Activated T-helper 2 cell treated with anti-CD3 and anti-CD28 coated beads, Interferon-gamma antibody, Interleukin-2, Interleukin-4, amounts not matched to agents 10 μg/mL and 5 μg/mL and 100 μg/mL, durations not matched to agents 14 hours and 24 hours and 36 hours (primary cell): ENCODE measurements at regions not wholly inside any gene's neighbourhood (a gene's known extent, or its start where the extent isn't known, plus 50 kb on each side); places are given as distances from the start of the nearest gene placed in this dataset.

ENCODE experiments used
- DNase-seq: peaks from one replicate; pipeline ENCODE4 v3.0.0; 2021; ENCODE audit warnings: low spot score
- H3K27ac Mint-ChIP-seq: one replicate; pipeline ENCODE4 v1.8.0; 2021; ENCODE audit warnings: mixed read lengths
- H3K27me3 Mint-ChIP-seq: one replicate; pipeline ENCODE4 v1.8.0; 2021; ENCODE audit warnings: low read depth, mixed read lengths
- H3K36me3 Mint-ChIP-seq: one replicate; pipeline ENCODE4 v1.8.0; 2021; ENCODE audit warnings: low read depth, mixed read lengths
- H3K4me1 Mint-ChIP-seq: one replicate; pipeline ENCODE4 v1.8.0; 2021; ENCODE audit warnings: low read depth, mixed read lengths
- H3K4me3 Mint-ChIP-seq: one replicate; pipeline ENCODE4 v1.8.0; 2021; ENCODE audit warnings: low read depth, mild to moderate bottlenecking, moderate library complexity, mixed read lengths
- H3K9me3 Mint-ChIP-seq: one replicate; pipeline ENCODE4 v1.8.0; 2021; ENCODE audit warnings: mixed read lengths
- intact Hi-C: fragments of 100-400 bp; cut with micrococcal nuclease; formaldehyde crosslinking; loops from one replicate; pipeline ENCODE4 v1.15.1; 2023

GRCh38 chr2:39938035-39938835 lies 159.2 kb upstream of the THUMPD2 start:
- intact Hi-C loops, result loop anchor here (1.0 to 2.0 kb wide), 4 partner anchors 10 to 273 kb away; no protein-coding TSS in a partner anchor
- H3K27me3 Mint-ChIP-seq, result no peaks in the 10 kb centered on the region

GRCh38 chr2:39937621-39938020 lies 158.6 kb upstream of the THUMPD2 start:
- no peak for DNase-seq
- peak overlapping the region; percentile 98 for H3K27ac Mint-ChIP-seq
- no peaks in the 10 kb centered on the region for H3K27me3 Mint-ChIP-seq
- peaks cover 65% of the 10 kb centered on the region for H3K4me1 Mint-ChIP-seq
- peaks cover 33% of the 10 kb centered on the region for H3K9me3 Mint-ChIP-seq
- H3K4me3 Mint-ChIP-seq, result peak overlapping the region; percentile 79
- peaks cover 85% of the 10 kb centered on the region for H3K36me3 Mint-ChIP-seq
- intact Hi-C loops, result loop anchor here (1.0 to 2.0 kb wide), 4 partner anchors 11 to 273 kb away; no protein-coding TSS in a partner anchor

More at GRCh38 chr2:39938035-39938835, 159.2 kb upstream of the THUMPD2 start:
- no peak for DNase-seq
- H3K4me1 Mint-ChIP-seq, result peaks cover 68% of the 10 kb centered on the region
- peaks cover 36% of the 10 kb centered on the region for H3K9me3 Mint-ChIP-seq
- peak overlapping the region; percentile 79 for H3K4me3 Mint-ChIP-seq
- H3K27ac Mint-ChIP-seq, result peak overlapping the region; percentile 98
- peaks cover 83% of the 10 kb centered on the region for H3K36me3 Mint-ChIP-seq

GRCh38 chr2:39934851-39935250 lies 155.8 kb upstream of the THUMPD2 start:
- H3K9me3 Mint-ChIP-seq, result peaks cover 23% of the 10 kb centered on the region
- intact Hi-C loops, result no loop called here
- no peaks in the 10 kb centered on the region for H3K27me3 Mint-ChIP-seq
- H3K4me3 Mint-ChIP-seq, result peak overlapping the region; percentile 73
- peaks cover 86% of the 10 kb centered on the region for H3K36me3 Mint-ChIP-seq
- peak overlapping the region; percentile 90 for H3K27ac Mint-ChIP-seq
- peaks cover 59% of the 10 kb centered on the region for H3K4me1 Mint-ChIP-seq
- DNase-seq, result no peak

- intact Hi-C loops, result no loop called here
- H3K9me3 Mint-ChIP-seq, result peaks cover 23% of the 10 kb centered on the region
- H3K27ac Mint-ChIP-seq, result no peak overlapping the region
- no peaks in the 10 kb centered on the region for H3K27me3 Mint-ChIP-seq
- H3K4me3 Mint-ChIP-seq, result no peak overlapping the region
- H3K36me3 Mint-ChIP-seq, result peaks cover 89% of the 10 kb centered on the region
- DNase-seq, result no peak
- H3K4me1 Mint-ChIP-seq, result peaks cover 51% of the 10 kb centered on the region
Measured at GRCh38 chr2:39933196-39933595, 154.1 kb upstream of the THUMPD2 start.

- H3K4me3 Mint-ChIP-seq, result no peak overlapping the region
- intact Hi-C loops, result no loop called here
- no peak for DNase-seq
- H3K36me3 Mint-ChIP-seq, result peaks cover 94% of the 10 kb centered on the region
- H3K27ac Mint-ChIP-seq, result no peak overlapping the region
- peaks cover 23% of the 10 kb centered on the region for H3K9me3 Mint-ChIP-seq
- no peaks in the 10 kb centered on the region for H3K27me3 Mint-ChIP-seq
- H3K4me1 Mint-ChIP-seq, result peaks cover 45% of the 10 kb centered on the region
Measured at GRCh38 chr2:39932198-39932597, 153.1 kb upstream of the THUMPD2 start.

- Mint-ChIP-seq H3K4me3 (peak overlapping the region; percentile 15), H3K36me3 (peaks cover 93% of the 10 kb centered on the region), H3K27me3 (no peaks in the 10 kb centered on the region), H3K27ac (peak overlapping the region; percentile 66), H3K9me3 (peaks cover 12% of the 10 kb centered on the region), H3K4me1 (peaks cover 46% of the 10 kb centered on the region)
- no peak for DNase-seq
- intact Hi-C loops, result no loop called here
Measured at GRCh38 chr2:39930175-39930917, 151.3 kb upstream of the THUMPD2 start.

- Mint-ChIP-seq H3K4me1 (peaks cover 45% of the 10 kb centered on the region), H3K27me3 (no peaks in the 10 kb centered on the region), H3K9me3 (peaks cover 9% of the 10 kb centered on the region), H3K4me3 (no peak overlapping the region), H3K36me3 (peaks cover 90% of the 10 kb centered on the region), H3K27ac (no peak overlapping the region)
- intact Hi-C loops, result loop anchor here (1.0 kb wide), 1 partner anchor 18 kb away; no protein-coding TSS in a partner anchor
- no peak for DNase-seq
Measured at GRCh38 chr2:39929531-39929930, 150.5 kb upstream of the THUMPD2 start.

- Mint-ChIP-seq H3K4me3 (no peak overlapping the region), H3K4me1 (peaks cover 62% of the 10 kb centered on the region), H3K27me3 (no peaks in the 10 kb centered on the region), H3K9me3 (no peaks in the 10 kb centered on the region), H3K27ac (peak overlapping the region; percentile 40), H3K36me3 (peaks cover 79% of the 10 kb centered on the region)
- DNase-seq, result no peak
- intact Hi-C loops, result no loop called here
Measured at GRCh38 chr2:39925312-39925711, 146.3 kb upstream of the THUMPD2 start.

GRCh38 chr2:39923455-39923854 lies 144.4 kb upstream of the THUMPD2 start:
- no peak for DNase-seq
- Mint-ChIP-seq H3K27ac (peak overlapping the region; percentile 77), H3K9me3 (no peaks in the 10 kb centered on the region), H3K27me3 (no peaks in the 10 kb centered on the region), H3K4me3 (peak overlapping the region; percentile 81), H3K36me3 (peaks cover 69% of the 10 kb centered on the region), H3K4me1 (peaks cover 75% of the 10 kb centered on the region)
- intact Hi-C loops, result loop anchor here (5.0 kb wide), 1 partner anchor 109 kb away; no protein-coding TSS in a partner anchor

- Mint-ChIP-seq H3K4me3 (peak overlapping the region; percentile 81), H3K36me3 (peaks cover 63% of the 10 kb centered on the region), H3K27me3 (no peaks in the 10 kb centered on the region), H3K9me3 (no peaks in the 10 kb centered on the region), H3K4me1 (peaks cover 79% of the 10 kb centered on the region), H3K27ac (peak overlapping the region; percentile 77)
- intact Hi-C loops, result loop anchor here (5.0 kb wide), 1 partner anchor 109 kb away; no protein-coding TSS in a partner anchor
- no peak for DNase-seq
Measured at GRCh38 chr2:39922679-39923405, 143.8 kb upstream of the THUMPD2 start.

- intact Hi-C loops, result loop anchor here (2.0 to 5.0 kb wide), 2 partner anchors 18 to 112 kb away; no protein-coding TSS in a partner anchor
- Mint-ChIP-seq H3K9me3 (no peaks in the 10 kb centered on the region), H3K27me3 (no peaks in the 10 kb centered on the region)
Measured at GRCh38 chr2:39920307-39920801, 141.3 kb upstream of the THUMPD2 start.

More at GRCh38 chr2:39920307-39920801, 141.3 kb upstream of the THUMPD2 start:
- H3K4me1 Mint-ChIP-seq, result peaks cover 74% of the 10 kb centered on the region
- peak overlapping the region; percentile 91 for H3K27ac Mint-ChIP-seq
- DNase-seq, result peak; percentile 31
- H3K4me3 Mint-ChIP-seq, result peak overlapping the region; percentile 81
- H3K36me3 Mint-ChIP-seq, result peaks cover 39% of the 10 kb centered on the region
